ENCODE measurements at regions not wholly inside any gene's neighbourhood (a gene's known extent, or its start where the extent isn't known, plus 50 kb on each side); places are given as distances from the start of the nearest gene placed in this dataset.

- H3K4me1 ChIP-seq (ENCODE audit: control insufficient read depth in 1 of 2, low read depth in 2 of 2) = no peaks in the 10 kb centered on the region
- ATAC-seq (ENCODE audit: insufficient number of reproducible peaks, low FRiP score, low read depth) (no peak), DNase-seq (ENCODE audit: low spot score) (no peak)
- no peaks in the 10 kb centered on the region for H3K9me3 ChIP-seq
- no peaks in the 10 kb centered on the region for H3K27me3 ChIP-seq (replicated peaks; ENCODE audit: insufficient read depth)
- H3K27ac ChIP-seq = no peak overlapping the region
- TF ChIP-seq CTCF (IDR thresholded peaks at IDR 0.05) = no peak
- H3K4me3 ChIP-seq = no peak overlapping the region
- H3K36me3 ChIP-seq = no peaks in the 10 kb centered on the region
These were observed 655.7 kb upstream of the MAP3K7 start for GRCh38 chr6:91242614-91242949.

GRCh38 chr6:91241946-91242613 lies 655.2 kb upstream of the MAP3K7 start:
- no peak for ATAC-seq (ENCODE audit: insufficient number of reproducible peaks, low FRiP score, low read depth)
- Histone ChIP-seq H3K36me3 (no peaks in the 10 kb centered on the region), H3K9me3 (no peaks in the 10 kb centered on the region), H3K27ac (no peak overlapping the region), H3K27me3 (replicated peaks; ENCODE audit: insufficient read depth) (no peaks in the 10 kb centered on the region), H3K4me3 (no peak overlapping the region), H3K4me1 (ENCODE audit: control insufficient read depth in 1 of 2, low read depth in 2 of 2) (no peaks in the 10 kb centered on the region)
- TF ChIP-seq CTCF (IDR thresholded peaks at IDR 0.05) = no peak
- DNase-seq (ENCODE audit: low spot score) = no peak

GRCh38 chr6:91240878-91241603 lies 654.2 kb upstream of the MAP3K7 start:
- ATAC-seq (ENCODE audit: insufficient number of reproducible peaks, low FRiP score, low read depth) (no peak), DNase-seq (ENCODE audit: low spot score) (no peak)
- Histone ChIP-seq H3K27ac (no peak overlapping the region), H3K4me1 (ENCODE audit: control insufficient read depth in 1 of 2, low read depth in 2 of 2) (no peaks in the 10 kb centered on the region), H3K36me3 (no peaks in the 10 kb centered on the region), H3K27me3 (replicated peaks; ENCODE audit: insufficient read depth) (no peaks in the 10 kb centered on the region), H3K4me3 (no peak overlapping the region), H3K9me3 (no peaks in the 10 kb centered on the region)
- no peak for TF ChIP-seq CTCF (IDR thresholded peaks at IDR 0.05)

- ATAC-seq (ENCODE audit: insufficient number of reproducible peaks, low FRiP score, low read depth) (no peak), DNase-seq (ENCODE audit: low spot score) (no peak)
- TF ChIP-seq CTCF (IDR thresholded peaks at IDR 0.05) = no peak
- H3K9me3 ChIP-seq = no peaks in the 10 kb centered on the region
- H3K36me3 ChIP-seq = no peaks in the 10 kb centered on the region
- no peak overlapping the region for H3K4me3 ChIP-seq
- H3K4me1 ChIP-seq (ENCODE audit: control insufficient read depth in 1 of 2, low read depth in 2 of 2) = no peaks in the 10 kb centered on the region
- no peak overlapping the region for H3K27ac ChIP-seq
- no peaks in the 10 kb centered on the region for H3K27me3 ChIP-seq (replicated peaks; ENCODE audit: insufficient read depth)
These were observed 634.3 kb upstream of the MAP3K7 start for GRCh38 chr6:91221072-91221720.

- no peak overlapping the region for H3K27ac ChIP-seq
- no peaks in the 10 kb centered on the region for H3K36me3 ChIP-seq
- H3K9me3 ChIP-seq = no peaks in the 10 kb centered on the region
- no peak for TF ChIP-seq CTCF (IDR thresholded peaks at IDR 0.05)
- no peak for ATAC-seq (ENCODE audit: insufficient number of reproducible peaks, low FRiP score, low read depth)
- no peaks in the 10 kb centered on the region for H3K4me1 ChIP-seq (ENCODE audit: control insufficient read depth in 1 of 2, low read depth in 2 of 2)
- no peak overlapping the region for H3K4me3 ChIP-seq
- DNase-seq (ENCODE audit: low spot score) = no peak
- H3K27me3 ChIP-seq (replicated peaks; ENCODE audit: insufficient read depth) = no peaks in the 10 kb centered on the region
These were observed 626.5 kb upstream of the MAP3K7 start for GRCh38 chr6:91213229-91213901.

Measured in thoracic aorta (tissue), 2 donors.